ENCODE measurements at regions not wholly inside any gene's neighbourhood (a gene's known extent, or its start where the extent isn't known, plus 50 kb on each side); places are given as distances from the start of the nearest gene placed in this dataset.
"Not testable (repeated sequence)": the region's sequence is repeated elsewhere in the genome, so short reads cannot be mapped to it uniquely, and the experiment has no call there.

- DNase-seq (ENCODE audit: low spot score): no peak
These were observed 270.1 kb upstream of the ARSJ start for GRCh38 chr4:114249561-114249960.

DNA sequence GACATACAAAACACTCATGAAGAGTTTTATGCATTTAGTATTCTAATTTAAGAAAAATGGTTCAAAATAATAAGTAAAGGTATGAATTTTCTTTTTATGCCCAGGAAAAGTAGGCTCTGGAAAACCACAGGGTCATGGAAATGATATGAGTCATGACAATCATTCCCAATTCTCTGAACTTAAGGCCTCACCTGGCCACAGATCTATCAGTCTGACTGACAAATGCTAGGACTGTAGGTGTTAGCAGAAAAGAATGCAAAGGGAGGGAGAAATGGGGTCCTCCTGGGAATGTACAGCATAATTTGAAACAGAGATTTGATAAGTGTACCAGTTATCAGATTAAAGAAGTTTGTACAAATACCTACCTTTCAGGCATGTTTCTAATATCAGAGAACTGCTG lies 270.5 kb upstream of the ARSJ start:
- DNase-seq (ENCODE audit: low spot score): no peak

- DNase-seq (ENCODE audit: low spot score): no peak
These were observed 271.0 kb upstream of the ARSJ start for GRCh38 chr4:114250439-114250891.

- no peak for DNase-seq (ENCODE audit: low spot score)
These were observed 271.6 kb upstream of the ARSJ start for GRCh38 chr4:114251020-114251419.

GRCh38 chr4:114252499-114252898 lies 273.1 kb upstream of the ARSJ start:
- DNase-seq (ENCODE audit: low spot score): no peak

DNA sequence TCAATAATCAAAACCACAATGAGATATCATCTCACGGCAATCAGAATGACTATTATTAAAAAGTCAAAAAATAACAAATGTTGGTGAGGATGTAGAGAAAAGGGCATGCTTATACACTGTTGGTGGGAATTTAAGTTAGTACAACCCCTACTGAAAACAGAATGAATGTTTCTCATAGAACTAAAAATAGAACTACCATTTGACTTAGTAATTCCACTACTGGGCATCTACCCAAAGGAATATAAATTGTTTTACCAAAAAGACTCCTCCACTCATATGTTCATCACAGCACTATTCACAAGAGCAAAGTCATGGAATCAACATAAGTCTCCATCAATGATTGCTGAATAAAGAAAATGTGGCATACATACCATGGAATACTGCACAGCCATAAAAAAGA lies 278.1 kb upstream of the ARSJ start:
- no peak for DNase-seq (ENCODE audit: low spot score)

GRCh38 chr4:114262421-114262820 lies 283.0 kb upstream of the ARSJ start:
- not testable (repeated sequence) for DNase-seq (ENCODE audit: low spot score)

DNA sequence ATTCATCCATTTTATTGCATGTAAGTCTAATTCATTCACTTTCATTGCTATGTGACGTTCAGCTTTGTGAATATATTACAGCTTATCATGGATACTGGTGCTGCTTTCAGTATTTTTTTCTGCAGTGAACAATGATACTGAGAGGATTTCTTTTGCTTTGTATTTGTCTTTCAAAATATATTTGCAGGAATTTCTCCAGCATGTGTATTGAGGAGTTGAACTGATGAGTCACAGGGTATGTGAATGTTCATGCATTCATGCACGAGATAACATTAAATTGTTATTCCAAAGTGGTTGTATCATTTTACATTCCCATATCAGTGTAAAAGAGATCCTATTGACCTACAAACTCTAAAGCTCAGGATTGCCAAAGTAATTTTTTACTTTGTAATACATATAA lies 283.8 kb upstream of the ARSJ start:
- DNase-seq (ENCODE audit: low spot score): no peak

DNA sequence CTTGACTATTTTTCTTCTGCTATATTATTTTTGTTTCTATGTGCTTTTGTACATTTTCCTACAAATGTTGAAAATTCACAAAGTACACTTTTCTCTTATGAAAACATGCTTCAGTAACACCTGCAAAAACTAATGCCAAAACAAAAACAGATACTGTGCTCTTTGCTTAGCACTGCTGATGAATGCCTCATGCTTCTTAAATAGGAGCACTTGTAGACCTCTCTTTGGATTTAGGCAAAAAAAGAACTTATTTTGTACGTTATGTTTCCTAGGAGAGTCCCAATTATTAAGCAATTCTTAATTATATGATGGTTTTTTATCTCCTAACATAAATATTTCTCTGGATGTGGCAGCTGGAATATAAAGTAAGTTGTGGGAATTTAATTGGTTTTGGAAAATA lies 285.0 kb upstream of the ARSJ start:
- DNase-seq (ENCODE audit: low spot score): no peak

GRCh38 chr4:114264877-114265291 lies 285.4 kb upstream of the ARSJ start:
- DNase-seq (ENCODE audit: low spot score): no peak

- DNase-seq (ENCODE audit: low spot score): no peak
These were observed 285.9 kb upstream of the ARSJ start for GRCh38 chr4:114265342-114265741.

DNA sequence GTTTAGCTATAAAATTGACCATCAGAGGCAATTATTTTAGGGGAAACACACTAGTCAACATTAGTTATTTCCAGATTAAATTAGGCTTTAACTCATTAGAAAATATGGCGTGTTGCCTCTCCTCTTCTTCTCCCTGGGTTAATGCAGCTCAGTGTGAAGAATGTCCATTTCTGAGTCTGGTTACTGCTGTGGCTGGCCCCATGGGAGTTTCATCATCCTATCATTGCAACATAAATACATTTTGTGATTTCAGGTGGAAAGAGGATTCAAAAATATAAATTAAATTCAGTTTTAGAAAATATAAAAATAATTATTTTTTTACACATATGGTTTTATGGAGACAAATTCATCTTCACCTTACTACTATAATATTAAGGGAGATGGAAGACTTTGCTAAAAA lies 288.5 kb upstream of the ARSJ start:
- DNase-seq (ENCODE audit: low spot score): no peak

DNA sequence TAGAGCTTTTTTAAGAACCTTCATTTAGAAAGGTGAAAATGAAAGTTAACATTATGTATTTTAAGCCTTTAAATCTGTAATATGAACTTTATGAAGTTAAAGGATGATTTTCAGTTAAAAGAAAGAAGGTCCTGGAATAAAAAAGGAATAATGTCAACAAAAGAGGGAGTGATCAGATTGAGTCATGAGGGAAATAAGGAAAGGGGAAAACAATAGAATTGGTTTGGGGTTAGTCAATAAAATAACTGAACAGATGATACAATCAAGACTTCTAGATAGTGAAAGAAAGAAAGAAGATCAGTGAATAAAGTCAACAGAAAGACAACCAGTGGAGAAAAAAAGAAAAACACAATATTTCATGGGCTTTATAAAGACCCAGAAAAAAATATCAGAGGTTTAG lies 291.6 kb upstream of the ARSJ start:
- no peak for DNase-seq (ENCODE audit: low spot score)

- no peak for DNase-seq (ENCODE audit: low spot score)
These were observed 292.8 kb upstream of the ARSJ start for GRCh38 chr4:114272226-114272625.

DNA sequence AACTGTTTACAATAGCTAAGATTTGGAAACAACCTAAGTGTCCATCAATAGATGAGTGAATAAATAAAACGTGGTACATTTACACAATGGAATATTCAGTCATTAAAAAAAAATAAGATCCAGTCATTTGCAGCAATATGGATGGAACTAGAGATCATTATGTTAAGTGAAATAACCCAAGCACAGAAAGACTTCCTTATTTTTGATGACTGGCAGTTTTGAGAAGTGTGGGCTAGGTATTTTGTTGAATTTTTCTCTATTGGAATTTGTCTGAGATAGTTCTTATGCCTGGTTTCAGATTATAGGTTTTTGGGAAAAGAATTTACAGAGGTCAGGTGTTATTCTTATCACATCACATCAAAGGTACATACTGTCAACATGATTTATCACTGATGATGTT lies 293.8 kb upstream of the ARSJ start:
- DNase-seq (ENCODE audit: low spot score): no peak

DNA sequence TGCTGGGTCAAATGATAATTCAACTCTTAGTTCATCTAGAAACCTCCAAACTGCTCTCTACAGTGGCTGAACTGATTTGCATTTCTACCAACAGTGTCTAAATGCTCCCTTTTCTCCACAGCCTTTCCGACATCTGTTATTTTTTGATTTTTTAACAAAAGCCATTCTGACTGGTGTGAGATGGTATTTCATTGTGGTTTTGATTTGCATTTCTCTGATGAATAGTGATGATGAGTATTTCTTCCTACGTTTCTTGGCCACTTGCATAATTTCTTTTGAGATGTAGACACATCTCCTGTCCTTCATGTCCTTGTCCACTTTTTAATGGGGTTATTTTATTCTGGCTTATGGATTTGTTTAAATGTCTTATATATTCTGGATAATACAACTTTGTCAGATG lies 298.2 kb upstream of the ARSJ start:
- DNase-seq (ENCODE audit: low spot score): no peak

GRCh38 chr4:114279066-114279465 lies 299.6 kb upstream of the ARSJ start:
- DNase-seq (ENCODE audit: low spot score): no peak

DNA sequence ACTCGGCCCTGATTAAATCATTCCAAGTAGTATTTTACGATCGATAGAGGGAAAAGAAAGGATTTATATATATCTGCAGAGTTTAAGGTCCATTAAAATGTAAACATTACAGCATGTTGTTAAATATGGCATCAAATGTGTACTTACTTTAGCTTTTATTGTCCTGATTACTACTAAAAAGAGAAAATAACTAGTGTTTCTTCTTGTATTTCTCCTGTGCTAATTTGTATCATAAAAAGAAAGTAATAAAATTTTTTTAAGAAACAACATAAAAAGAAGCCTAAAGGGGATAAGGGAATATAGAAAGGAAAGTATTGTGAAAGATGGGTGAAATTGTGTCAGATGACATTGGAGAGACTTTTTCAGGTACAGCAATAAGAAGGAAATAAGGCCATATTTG lies 300.3 kb upstream of the ARSJ start:
- DNase-seq (ENCODE audit: low spot score): no peak

- DNase-seq (ENCODE audit: low spot score): no peak
These were observed 301.2 kb upstream of the ARSJ start for GRCh38 chr4:114280645-114281044.

DNA sequence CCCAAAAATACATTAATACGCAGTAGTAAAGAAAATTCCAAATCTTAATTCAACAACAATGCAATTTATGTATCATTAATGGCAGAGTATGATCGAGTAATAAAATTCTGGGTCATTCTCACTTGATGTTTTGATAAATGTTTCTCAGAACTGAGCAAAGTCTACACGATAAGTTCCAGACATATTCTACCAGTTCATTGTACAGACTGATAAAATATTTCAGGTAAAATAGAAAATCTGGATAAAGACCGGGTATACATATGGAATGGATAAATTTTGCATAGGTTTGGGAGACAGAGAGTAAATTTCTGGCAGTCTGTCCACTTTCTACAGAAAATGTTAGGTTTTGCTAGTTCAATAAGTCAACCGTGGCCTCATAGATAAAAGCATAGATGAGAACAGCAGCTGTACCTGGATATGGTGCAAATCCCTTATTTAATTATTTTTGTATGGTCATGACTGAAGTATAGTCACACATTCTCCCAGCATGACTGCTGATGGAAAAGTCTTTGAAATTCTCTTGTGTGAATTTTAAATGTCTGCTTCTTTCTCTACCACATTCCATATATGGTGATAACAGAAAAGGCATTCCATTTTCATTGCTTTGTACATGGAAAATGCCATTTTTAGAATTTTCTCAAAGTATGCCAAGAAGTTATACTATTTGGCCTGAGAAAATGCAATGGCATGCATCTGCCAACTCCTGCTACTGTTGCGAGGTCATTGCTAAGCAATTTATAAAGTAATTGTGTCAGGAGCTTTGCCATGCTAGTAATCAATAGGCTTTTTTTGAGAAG lies 301.9 kb upstream of the ARSJ start:
- no peak for DNase-seq (ENCODE audit: low spot score)

GRCh38 chr4:114282937-114283336 lies 303.5 kb upstream of the ARSJ start:
- no peak for DNase-seq (ENCODE audit: low spot score)

DNA sequence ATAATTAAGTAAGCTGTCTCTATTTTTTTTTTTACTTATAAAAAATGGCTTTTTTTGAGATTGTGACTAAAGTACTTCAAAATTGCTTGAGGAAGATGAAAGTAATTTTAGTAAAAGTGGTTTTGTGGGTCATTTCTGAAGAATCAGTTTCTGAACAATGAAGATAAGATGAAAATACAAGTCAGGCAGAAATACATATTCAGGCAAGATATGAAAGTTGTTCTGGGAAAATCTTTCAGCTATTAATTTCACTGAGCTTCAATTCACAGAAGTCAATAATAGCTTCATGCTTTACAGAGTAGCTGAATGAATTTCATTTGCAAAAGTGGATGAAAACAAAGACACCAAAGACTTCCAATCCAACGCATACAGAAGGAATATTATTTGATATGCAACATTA lies 305.2 kb upstream of the ARSJ start:
- DNase-seq (ENCODE audit: low spot score): no peak

DNA sequence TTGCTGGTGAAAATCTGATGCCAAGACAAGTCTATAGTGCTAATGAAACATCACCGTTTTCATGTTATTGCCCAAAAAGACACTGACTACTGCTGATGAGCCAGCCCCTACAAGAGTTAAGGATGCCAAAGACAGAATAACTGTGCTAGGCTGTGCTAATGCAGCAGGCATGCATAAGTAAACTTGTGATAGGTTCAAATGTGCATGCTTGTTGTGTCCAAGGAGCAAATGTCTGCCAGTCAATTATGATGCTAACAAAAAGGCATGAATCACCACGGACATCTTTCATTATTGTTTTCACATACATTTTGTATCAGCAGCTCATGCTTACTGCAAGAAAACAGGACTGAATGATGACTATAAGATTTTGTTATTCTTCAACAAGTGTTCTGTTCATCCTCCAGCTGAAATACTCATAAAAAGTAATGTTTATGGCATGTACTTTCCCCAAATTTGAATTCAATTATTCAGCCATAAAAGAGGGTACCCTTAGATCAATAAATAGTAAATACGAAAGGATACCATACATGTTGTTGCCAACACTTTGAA lies 306.9 kb upstream of the ARSJ start:
- no peak for DNase-seq (ENCODE audit: low spot score)

Data from SK-N-DZ (cell line).